GM18502 (cell line): ENCODE measurements at regions not wholly inside any gene's neighbourhood (a gene's known extent, or its start where the extent isn't known, plus 50 kb on each side); places are given as distances from the start of the nearest gene placed in this dataset.
A peak's percentile ranks its signal among the peaks of the same experiment; 100 is the strongest.
"Not testable (repeated sequence)": the region's sequence is repeated elsewhere in the genome, so short reads cannot be mapped to it uniquely, and the experiment has no call there.

Source experiments
- ATAC-seq: cut with Tn5 transposase; IDR thresholded peaks from one replicate; pipeline ENCODE4 v1.9.1; 2021; ENCODE audit warnings: mild to moderate bottlenecking; ENCODE audit not compliant: unreplicated experiment, poor library complexity

- ATAC-seq: no peak
Observed at GRCh38 chr5:157976429-157976828, 117.5 kb upstream of the CLINT1 start.

- no peak for ATAC-seq
Observed at GRCh38 chr5:157972579-157972978, 113.6 kb upstream of the CLINT1 start.

GRCh38 chr5:157971571-157972216 lies 112.7 kb upstream of the CLINT1 start:
- ATAC-seq: no peak

DNA sequence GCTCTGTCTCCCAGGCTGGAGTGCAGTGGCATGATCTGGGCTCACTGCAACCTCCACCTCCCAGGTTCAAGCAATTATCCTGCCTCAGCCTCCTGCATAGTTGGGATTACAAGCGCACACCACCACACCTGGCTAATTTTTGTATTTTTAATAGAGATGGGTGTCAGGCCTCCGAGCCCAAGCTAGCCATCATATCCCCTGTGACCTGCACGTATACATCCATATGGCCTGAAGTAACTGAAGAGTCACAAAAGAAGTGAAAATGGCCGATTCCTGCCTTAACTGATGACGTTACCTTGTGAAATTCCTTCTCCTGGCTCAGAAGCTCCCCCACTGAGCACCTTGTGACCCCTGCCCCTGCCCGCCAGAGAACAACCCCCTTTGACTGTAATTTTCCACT lies 109.6 kb upstream of the CLINT1 start:
- ATAC-seq: not testable (repeated sequence)

DNA sequence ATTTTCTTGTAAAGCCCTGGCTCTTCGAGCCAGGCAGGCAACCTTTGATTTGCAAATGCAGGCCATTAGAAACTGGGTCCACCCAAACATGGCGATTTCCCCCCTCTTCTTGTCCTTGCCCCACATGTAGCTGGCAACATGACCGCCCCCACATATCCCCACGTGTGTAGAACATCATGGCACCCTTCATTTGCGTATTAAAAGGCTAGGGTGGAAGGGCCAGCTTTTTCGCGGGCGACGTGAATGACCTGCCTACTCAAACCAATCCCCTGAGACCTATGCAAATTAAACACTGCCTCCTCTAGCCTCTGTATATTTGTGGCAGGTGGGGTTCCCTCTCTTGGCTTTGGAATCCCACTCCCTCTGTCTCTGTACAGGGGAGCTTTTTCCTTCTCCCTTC lies 107.0 kb upstream of the CLINT1 start:
- no peak for ATAC-seq

DNA sequence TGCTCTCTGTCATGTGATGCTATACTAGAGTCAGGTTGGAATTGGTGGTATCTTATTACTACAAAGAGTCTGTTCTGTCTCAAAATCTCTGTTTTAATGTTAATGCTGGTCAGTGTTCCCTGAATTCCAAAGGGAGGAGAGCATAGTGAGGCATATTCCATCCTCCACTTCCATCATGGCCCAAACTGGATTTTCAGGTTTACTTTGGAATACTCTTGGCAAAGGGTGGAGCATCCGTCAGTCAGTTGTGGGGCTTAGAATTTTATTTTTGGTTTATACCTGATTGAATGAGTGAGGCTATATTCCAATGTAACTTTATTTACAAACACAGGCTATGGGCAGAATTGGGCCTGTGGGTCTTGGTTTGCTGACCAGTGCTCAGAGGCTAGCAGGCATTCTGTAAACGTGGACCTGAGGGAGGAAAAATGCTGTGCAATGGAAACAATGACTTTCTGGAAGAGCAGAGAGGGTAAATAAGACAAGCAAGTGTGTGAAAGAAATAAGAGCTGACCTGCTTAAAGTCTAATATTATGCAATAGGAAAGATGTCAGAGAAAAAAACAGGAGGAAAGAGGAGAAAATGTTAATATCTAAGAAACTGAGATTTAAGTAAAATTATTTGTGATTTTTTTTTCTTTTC lies 106.2 kb upstream of the CLINT1 start:
- no peak for ATAC-seq

DNA sequence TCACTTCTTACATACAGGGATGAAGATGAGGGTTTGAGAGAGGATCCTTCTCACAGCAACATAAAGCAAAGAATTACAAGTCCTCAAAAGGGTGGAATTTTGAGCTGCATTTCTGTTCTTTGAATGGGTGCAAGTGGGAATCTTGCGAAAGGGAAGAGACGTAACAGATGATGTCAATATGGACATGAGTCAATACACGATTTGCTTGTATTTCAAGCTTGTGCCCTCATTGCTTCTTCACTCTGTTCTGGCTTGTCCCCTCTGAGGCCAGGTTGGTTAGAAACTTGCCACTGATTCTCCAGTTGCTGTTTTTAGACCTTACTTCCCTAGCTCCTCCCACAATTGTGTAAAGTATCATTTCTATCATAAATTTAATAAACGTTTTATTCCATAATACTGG lies 104.8 kb upstream of the CLINT1 start:
- ATAC-seq: no peak

DNA sequence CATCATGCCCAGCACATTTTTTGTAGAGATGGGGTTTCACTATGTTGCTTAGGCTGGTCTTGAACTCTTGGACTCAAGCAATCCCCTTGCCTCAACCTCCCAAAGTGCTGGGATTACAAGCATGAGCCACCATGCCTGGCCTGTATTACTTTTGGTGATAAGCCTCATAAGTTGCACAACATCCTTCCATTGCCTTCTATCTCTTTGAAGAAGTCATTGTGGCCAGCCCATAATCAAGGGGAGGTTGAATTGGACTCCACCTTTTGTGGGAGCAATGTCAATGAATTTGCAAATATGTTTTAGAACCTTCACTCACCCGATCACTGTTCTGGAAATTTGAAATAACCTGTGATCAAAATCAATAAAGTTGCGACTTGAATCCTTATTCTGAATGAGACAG lies 104.3 kb upstream of the CLINT1 start:
- ATAC-seq: no peak

GRCh38 chr5:157962686-157963085 lies 103.7 kb upstream of the CLINT1 start:
- ATAC-seq: not testable (repeated sequence)

GRCh38 chr5:157961896-157962590 lies 103.1 kb upstream of the CLINT1 start:
- no peak for ATAC-seq

GRCh38 chr5:157961176-157961575 lies 102.2 kb upstream of the CLINT1 start:
- ATAC-seq: no peak

GRCh38 chr5:157959370-157959769 lies 100.4 kb upstream of the CLINT1 start:
- no peak for ATAC-seq

DNA sequence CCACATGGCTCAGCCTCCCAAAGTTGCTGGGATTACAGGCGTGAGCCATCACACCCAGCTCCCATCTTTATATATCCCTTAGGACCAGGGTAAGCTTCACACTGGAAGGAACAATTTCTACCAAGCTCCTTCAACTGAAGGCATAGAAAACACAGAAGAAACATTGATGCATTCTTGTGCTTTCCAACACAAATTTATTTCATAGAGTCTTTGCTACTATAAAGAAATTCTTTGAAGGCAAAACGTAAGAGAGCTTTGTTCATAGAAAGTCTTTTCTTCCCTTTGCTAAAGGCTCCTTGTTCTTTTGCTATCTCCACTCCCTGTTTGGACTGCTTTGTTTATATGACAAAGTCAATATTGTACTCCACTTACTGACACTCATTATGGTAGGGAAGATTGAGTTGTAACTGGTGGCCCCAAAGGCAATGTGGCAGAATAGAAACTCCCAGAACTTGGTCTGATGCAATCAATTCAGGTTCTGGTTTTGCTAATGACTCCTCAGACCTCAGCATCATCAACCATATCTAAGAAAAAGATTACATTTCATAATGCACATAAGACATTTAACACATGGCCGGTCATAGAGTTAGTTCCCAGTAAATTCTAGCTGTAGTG lies 97.4 kb upstream of the CLINT1 start:
- ATAC-seq: no peak

GRCh38 chr5:157955541-157956172 lies 96.7 kb upstream of the CLINT1 start:
- ATAC-seq: no peak

GRCh38 chr5:157952374-157952685 lies 93.4 kb upstream of the CLINT1 start:
- ATAC-seq: no peak

- no peak for ATAC-seq
Observed at GRCh38 chr5:157951673-157952373, 92.9 kb upstream of the CLINT1 start.

DNA sequence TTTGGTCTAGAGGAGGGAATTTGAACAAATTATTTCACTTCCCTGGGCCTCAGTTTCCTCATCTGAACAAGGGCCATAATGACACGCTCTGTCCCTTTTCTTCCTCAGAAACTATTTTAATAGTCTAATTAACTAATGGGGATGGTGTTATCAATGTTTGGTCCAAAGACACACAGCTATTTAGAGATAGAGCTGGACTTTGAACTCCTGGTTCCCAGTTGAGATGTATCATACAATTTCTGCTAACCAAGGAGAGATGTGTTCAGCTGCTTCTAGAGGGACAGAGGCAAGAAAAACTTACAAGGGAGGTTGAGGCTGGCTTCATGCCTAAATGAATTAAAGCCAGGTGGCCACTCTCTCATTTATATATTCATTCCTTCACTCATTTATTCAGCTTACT lies 90.6 kb upstream of the CLINT1 start:
- no peak for ATAC-seq

- peak; percentile 93 for ATAC-seq
Observed at GRCh38 chr5:157948738-157949410, 89.9 kb upstream of the CLINT1 start.

- ATAC-seq: no peak
Observed at GRCh38 chr5:157947156-157947555, 88.2 kb upstream of the CLINT1 start.

DNA sequence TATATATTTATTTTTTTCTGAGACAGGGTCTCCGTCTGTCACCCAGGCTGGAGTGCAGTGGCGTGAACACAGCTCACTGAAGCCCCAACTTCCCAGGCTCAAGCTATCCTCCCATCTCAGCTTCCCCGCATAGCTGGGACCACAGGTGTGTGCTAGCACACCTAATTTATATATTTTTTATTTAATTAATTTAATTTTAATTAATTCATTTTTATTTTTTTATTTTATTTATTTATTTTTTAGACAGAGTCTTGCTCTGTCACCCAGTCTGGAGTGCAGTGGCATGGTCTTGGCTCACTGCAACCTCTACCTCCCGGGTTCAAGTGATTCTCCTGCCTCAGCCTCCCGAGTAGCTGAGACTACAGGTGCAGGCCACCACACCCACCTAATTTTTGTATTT lies 86.9 kb upstream of the CLINT1 start:
- ATAC-seq: not testable (repeated sequence)
